HG03520 (cell line): ENCODE measurements at regions not wholly inside any gene's neighbourhood (a gene's known extent, or its start where the extent isn't known, plus 50 kb on each side); places are given as distances from the start of the nearest gene placed in this dataset.

ENCODE experiments used
- ATAC-seq: cut with Tn5 transposase; IDR thresholded peaks from one replicate; pipeline ENCODE4 v1.9.1; 2021; ENCODE audit warnings: mild to moderate bottlenecking, moderate library complexity; ENCODE audit not compliant: unreplicated experiment

- no peak for ATAC-seq
Measured at GRCh38 chr1:56418151-56418631, 161.2 kb downstream of the PLPP3 start.

DNA sequence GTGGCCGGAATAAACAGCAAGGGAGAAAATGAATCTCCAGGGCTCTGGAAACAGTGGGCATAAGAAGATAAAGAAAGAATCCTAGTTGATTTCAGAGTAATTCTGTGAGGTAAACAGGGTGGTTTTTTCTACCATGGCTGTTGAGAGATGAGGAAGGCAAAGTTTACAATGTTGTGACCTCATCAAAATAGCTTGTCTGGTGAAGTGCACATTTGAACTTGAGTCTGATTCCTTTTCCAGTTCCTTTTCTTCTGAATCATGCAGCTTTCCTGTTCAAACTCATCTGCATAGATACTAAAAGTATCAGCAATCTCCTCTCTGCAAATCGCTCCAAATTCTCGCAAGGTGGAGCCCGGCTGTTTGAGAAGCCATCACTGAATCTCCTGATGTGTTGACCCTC, 161.7 kb downstream of the PLPP3 start:
- ATAC-seq = no peak

GRCh38 chr1:56416495-56416894, 162.9 kb downstream of the PLPP3 start:
- ATAC-seq = no peak

- ATAC-seq = no peak
Measured at GRCh38 chr1:56415720-56416119, 163.6 kb downstream of the PLPP3 start.

GRCh38 chr1:56415258-56415657, 164.1 kb downstream of the PLPP3 start:
- ATAC-seq = no peak

DNA sequence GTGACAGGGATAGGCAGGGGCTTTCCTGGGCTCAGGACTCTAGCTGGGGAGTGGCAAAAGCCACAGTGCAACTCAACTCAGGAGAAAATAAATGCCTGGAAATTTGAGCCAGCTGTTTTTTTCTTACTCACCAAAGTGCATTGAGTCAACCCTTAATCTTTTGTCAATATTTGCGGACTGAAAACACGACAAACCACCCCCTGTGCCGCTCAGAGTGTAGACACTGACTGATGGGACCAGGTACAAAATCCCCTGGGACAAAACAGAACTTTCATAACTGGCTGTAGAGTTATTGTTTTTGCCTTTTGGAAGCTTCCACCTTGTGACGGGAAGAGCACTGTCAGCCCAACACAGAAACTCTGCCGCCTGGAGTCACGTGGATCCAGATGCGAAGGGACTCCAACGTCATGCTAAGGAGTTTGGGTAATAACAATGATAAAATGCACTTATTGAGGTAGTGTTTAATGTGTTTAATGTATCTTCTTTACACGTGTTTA, 164.6 kb downstream of the PLPP3 start:
- ATAC-seq = no peak

DNA sequence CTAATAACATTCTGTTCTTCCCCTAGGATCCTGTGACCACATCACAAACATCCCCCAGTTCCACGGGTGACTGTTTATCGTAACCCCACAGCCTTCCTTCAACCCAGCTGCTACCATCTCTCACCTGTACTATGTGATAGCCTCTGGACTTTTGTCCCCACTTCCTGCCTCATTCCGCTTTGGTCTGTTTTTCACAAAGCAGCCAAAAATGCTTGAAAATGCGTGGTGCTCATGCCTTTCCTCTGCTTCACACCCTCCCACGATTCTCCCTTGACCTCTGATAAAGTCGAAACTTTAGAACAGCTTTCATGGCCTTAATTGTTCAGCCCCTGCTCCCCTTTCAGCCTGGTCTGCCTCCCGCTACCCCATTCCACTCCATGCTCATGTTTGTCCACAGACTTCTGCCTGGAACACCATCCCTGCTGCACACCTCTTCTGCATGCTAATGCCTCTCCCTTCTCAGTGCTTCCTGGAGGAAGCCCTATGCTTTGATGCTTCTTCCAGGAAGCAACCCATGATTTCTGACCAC, 165.6 kb downstream of the PLPP3 start:
- ATAC-seq = no peak

- no peak for ATAC-seq
Measured at GRCh38 chr1:56411484-56412180, 167.7 kb downstream of the PLPP3 start.

DNA sequence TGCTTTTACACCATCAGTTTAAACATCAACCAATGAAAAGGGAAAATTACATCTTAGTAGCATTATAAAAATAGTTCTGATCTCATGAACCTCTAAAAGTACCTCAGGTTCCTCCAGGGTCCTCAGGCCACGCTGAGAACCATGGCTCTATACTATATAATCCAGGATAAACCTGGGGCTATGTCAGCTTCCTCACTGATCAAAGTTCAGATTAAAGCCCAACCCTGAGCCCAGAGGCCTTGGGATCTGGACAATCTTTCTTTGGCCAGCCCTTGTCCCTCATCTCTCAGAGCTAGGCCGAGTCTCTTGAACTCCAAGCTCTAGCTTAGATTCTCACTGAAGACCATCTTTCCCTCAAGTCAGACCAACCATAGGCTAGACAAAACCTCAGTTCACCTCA, 168.3 kb downstream of the PLPP3 start:
- ATAC-seq = no peak

DNA sequence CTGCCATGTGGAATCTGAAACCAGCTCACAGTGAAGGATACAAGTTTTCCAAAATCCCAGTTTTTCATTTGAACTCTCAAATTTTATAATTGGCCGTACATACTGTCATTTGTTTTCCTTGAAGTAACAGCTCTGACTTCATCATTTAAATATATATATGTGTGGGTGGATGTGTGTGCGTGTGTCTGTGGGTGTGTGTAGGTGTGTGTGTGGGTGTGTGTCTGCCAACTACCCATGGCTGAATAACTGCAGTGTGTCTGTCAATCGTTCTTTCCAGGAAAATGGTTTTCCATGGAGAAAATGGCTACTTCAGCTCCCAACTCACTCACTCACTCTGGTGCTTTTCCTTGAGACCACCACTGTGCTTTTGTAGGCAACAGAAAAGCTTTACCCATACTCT, 169.0 kb downstream of the PLPP3 start:
- ATAC-seq = no peak

GRCh38 chr1:56409112-56409691, 170.2 kb downstream of the PLPP3 start:
- ATAC-seq = no peak

GRCh38 chr1:56406821-56407220, 172.5 kb downstream of the PLPP3 start:
- ATAC-seq = no peak

- no peak for ATAC-seq
Measured at GRCh38 chr1:56404561-56405030, 174.8 kb downstream of the PLPP3 start.

GRCh38 chr1:56404066-56404465, 175.3 kb downstream of the PLPP3 start:
- no peak for ATAC-seq

- ATAC-seq = no peak
Measured at GRCh38 chr1:56403321-56403720, 176.0 kb downstream of the PLPP3 start.

DNA sequence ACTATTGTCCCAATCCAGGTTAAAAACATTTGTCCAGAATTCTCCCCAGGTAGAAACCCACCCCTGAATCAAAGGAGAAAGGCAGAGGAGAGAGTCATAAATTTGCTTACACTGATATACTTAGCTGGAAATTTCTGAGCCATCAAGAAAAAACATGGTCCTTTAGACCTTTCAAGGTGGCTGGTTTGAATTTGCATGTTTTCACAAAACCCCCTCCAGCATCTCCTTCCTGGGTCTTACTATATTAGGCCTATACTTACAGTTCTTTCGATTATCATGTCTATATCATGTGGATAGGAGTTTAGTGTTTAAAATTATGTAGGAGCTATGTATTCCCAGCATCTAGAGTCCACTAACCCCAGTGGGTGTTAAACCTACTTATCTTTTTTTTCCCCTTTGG, 178.2 kb downstream of the PLPP3 start:
- ATAC-seq = no peak

DNA sequence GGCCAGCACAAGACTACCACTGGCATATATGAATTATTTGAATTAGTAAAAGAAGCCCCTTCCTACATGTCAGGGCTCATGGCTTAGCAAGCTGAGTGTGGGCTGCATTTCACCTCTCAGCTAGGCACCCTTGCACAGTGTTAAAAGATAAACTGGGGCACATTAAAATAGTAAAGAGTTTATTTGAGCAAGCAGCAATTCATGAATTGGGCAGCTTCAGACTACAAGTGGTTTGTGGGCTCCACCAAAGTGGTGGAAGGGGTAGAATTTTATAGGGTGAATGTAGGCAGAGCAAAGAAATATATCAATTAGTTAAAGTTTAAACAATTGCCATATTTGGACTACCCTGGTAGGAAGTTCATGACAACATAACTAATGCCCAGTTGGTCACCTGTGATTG, 178.8 kb downstream of the PLPP3 start:
- ATAC-seq = no peak

- ATAC-seq = no peak
Measured at GRCh38 chr1:56399795-56400194, 179.6 kb downstream of the PLPP3 start.

- ATAC-seq = no peak
Measured at GRCh38 chr1:56399326-56399725, 180.0 kb downstream of the PLPP3 start.

DNA sequence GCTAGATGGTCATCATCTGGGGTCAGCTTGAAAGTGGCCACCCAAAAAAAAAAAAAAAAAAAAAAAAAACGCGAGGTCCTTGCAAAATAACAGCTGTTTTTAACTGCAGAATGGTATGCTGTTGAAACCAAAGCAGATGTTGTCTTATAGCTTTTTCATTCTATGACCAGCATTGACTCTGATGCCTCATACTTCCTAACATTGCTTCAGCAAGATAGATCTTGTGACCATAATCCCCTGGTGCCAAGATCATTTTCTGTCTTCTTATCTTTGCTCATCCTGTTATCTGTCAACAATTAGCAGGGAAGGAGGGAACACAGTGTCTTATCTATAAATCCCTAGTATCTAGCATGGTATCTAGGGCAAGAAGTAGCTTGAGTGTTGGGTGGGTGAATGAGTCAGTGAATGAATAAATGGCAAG, 181.5 kb downstream of the PLPP3 start:
- ATAC-seq = no peak

GRCh38 chr1:56397409-56397808, 182.0 kb downstream of the PLPP3 start:
- no peak for ATAC-seq

DNA sequence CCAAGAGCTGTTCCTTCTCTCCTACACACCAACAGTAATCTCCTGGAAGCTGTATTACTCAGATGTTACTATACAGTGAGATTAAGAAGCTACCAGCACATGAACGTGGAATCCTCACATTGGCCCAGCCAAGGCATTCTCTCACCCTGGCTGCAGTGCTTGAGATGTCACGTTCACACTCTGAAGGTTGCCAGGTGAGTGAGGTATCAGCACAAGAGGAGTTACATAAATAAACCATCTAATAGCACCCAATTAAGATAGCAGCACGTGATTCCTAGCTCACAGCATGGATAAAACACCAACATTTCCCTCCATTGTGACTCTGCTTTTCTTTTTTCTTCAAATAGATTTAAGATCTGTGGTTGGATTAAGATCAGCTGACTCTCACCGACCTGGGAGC, 182.8 kb downstream of the PLPP3 start:
- no peak for ATAC-seq
